SH-SY5Y (cell line): ENCODE measurements at regions not wholly inside any gene's neighbourhood (a gene's known extent, or its start where the extent isn't known, plus 50 kb on each side); places are given as distances from the start of the nearest gene placed in this dataset.

Source experiments
- GATA2 ChIP-seq: IDR thresholded peaks from 2 replicates; pipeline ENCODE4 v1.6.1; 2011; ENCODE audit warnings: mild to moderate bottlenecking, low read depth, low read length
- GATA3 ChIP-seq: IDR thresholded peaks from 2 replicates; pipeline ENCODE4 v1.6.1; 2011; ENCODE audit warnings: low read depth, mild to moderate bottlenecking, low read length, moderate library complexity

GRCh38 chr18:77552945-77553344 lies 303.3 kb downstream of the GALR1 start:
- TF ChIP-seq GATA2 (no peak), GATA3 (no peak)
